Stimulated activated CD4-positive, alpha-beta T cell treated with anti-CD3 and anti-CD28 coated beads, TNF-alpha, amount 100 ng/mL, for 48 hours (primary cell): ENCODE measurements at regions not wholly inside any gene's neighbourhood (a gene's known extent, or its start where the extent isn't known, plus 50 kb on each side); places are given as distances from the start of the nearest gene placed in this dataset.
"Not testable (repeated sequence)": the region's sequence is repeated elsewhere in the genome, so short reads cannot be mapped to it uniquely, and the experiment has no call there.

Source experiments
- DNase-seq, 3 donors: peaks; one replicate each; pipeline ENCODE4 v3.0.0-alpha.2; 2020; ENCODE audit warnings: low read depth in 3 of 3

DNA sequence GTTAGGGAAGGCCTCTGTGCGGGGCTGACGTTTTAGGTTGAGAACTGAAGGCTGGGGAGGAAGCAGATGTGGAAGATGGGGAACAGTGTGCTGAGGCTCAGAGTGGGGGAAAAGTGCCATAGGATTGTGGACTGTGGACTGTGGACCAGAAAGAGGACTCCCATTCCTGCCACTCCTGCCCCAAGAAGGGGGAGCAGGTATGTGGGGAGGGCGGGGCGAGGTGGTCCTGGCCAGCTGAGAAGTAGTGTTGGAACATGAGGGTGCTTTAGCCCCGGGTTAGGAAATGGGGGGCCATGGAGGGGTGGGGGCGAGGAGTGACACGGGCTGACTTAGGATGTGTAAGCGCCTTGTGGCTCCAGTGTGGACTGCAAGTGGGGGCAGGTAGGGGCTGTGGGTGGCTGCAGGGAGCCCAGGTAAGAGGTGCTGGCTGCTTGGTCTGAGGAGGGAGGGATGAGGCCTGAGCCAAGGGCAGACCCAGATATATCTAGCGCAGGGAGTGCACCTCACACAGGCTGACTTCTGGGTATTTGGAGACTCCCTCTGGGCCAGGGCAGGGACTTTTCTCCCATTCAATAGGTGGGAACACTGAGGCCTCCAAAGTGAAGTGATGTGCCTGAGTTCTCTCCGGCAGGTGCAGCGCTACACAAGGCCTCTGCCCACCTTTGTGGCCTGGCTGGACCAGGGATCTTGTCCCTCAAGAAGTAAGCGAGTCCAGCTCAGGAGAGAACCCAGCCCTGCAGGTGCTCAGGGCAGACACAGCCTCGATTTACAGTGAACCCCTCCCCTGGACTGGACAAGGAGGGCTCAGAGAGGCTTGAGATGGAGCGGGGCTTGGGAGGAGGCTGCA is 76.6 kb upstream of the TOX2 start:
- DNase-seq = no peak

DNA sequence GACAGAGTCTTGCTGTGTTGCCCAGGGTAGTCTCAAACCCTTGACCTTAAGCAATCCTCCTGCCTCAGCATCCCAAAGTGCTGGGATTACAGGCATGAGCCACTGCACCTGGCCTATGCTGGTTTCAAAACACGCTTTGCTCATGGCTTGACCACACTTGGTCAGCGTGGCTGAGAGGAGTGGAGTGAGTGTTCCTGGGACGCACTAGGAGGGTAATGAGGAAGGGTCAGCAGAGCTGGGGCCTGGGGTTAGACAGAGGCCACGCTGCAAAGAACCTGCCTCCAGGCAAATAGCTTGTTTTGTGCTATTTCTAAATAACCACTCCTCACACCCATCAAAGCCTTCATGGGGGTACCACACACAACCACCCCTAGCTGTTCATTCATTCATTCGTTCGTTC is 77.9 kb upstream of the TOX2 start:
- no peak for DNase-seq

DNA sequence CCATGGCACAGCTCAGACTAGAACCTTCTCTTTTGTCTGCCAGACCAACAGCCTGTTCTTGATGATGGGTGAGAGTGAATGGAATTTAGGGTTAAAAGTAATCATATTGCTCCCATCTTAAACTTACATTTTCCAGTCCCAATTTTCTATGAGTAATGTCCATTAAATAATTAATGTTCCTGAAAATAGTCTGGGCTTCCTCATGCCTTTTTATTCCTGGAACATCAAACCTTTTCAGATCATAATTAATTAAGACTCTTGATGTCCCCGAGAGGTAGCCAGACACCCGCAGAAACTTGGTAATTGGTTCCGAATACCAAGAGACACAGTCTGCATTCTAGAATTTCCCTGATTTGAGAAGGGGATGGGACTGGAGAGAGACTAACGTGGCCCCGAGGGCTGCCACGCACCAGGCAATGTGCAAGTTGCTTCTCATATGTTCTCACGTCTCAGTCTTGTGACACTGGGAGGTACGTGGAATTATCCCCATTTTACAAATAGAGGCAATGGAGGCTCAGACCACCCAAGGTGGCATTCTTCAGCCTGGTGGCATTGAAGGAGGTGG is 78.6 kb upstream of the TOX2 start:
- no peak for DNase-seq

DNA sequence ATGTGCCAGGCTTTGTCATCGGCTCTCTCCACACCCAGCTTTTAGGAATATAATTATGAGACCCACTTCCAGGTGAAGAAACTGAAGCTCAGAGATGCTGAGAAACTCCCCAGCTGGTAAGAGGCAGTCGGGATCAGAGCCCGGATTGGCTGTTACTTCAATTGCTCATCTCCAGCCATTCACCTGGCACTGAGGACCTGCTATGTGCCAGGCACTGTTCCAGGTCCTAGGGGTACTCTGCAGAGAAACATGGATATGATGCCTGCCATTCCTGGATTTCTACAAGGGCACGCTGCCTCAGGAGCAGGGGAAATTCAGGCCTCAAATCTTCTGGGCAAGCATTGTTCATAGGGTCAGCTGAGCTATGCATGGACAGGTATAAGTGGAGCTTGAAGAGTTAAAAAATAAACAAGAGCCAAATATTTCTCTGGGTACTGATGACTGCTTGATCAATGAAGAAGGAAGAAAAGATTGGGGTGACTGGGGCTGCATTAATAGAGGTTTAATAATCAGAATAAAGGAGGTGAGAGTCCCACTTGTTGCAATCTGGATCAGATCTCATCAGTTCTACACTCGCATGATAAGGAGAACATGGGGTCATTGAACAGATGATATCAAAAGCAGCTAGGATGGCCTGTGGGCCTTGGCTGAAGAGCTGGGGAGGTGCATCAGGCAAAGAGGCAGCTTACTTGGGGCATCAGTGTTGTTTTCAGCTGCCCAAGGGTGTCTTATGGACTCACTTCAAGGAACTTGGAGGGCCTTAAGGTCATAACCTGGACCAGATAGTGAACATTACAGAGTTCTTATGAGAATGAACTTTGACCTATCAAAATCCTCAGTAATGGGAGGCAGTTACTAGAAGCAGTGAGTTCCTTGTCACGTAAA is 80.9 kb upstream of the TOX2 start:
- no peak for DNase-seq

DNA sequence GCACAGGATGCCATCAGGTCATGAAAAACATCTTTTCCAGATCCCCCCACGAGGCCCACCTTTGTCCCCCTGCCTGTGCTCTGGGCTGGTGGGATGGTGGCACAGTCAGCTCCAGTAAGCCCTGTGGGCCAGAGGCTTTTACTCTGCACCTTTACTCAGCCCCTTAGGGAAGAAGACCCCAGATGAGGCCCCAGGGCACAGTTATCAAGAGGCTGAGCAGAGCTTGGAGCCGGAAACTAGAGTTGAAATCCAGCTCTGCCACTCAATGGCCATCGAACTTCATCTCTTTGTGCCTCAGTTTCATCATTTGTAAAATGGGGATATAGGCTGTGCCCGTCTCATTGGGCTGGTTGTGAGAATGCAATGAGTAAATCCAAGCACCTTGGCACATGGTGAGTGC is 81.7 kb upstream of the TOX2 start:
- DNase-seq = no peak

DNA sequence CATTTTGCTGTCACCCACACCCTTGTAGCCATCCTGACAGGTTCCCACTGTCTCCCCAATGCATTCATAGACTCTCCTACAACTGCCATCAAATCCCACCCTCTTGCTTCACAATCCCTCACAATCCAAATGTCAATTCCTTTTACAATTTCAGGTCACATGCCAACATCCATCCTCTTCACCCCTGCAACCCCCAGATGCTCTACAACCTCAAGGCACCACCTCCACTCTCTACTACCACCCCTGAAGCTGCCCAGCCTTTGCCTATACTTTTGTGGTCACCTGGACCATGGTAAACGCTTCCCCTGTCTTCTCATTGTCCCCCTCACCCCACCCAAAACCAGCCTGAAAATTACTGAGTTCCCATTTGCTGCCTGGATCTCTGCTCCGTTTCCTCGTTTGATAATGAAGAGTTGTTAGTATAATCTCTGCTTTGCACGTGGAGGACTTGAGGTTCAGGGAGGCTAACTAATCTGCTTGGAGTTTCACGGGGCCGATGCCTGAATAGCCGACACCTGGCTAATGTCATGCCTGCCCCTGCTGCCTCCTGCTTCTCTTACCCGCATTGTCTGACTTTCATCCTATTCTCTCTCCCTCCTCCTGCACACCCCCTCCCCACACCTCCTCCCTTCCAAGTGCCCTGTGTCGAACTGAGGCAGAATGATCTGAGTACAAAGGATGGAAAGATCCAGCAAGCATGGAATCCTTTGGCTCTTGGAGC is 82.4 kb upstream of the TOX2 start:
- DNase-seq = no peak

DNA sequence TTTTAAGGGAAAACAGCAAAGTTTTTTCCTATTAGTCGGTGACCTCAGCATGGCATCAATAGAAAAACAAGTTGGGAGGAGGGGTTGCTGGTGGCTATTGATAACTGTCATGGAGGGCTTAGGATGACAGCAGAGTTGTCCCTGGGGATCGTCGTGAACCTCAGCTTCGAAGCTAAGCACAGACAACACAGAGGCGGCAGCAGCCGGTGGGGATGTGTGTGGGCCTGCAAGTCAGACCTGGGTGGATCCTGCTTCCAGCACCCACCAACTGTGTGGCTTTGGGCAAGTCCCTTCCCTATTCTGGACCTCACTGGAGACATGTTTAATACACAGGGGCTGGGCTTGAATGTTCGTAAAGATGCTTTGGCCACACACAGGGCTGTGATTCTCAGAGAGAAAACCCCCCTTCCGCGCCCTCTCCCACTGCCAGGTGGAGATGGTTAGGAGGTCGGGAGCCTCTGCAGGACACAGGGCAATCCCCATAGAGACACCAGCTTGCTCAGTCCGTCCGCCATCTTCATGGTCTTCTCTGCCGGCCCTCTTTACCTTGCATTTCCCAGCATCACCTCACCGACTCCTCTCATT is 83.1 kb upstream of the TOX2 start:
- DNase-seq = no peak

DNA sequence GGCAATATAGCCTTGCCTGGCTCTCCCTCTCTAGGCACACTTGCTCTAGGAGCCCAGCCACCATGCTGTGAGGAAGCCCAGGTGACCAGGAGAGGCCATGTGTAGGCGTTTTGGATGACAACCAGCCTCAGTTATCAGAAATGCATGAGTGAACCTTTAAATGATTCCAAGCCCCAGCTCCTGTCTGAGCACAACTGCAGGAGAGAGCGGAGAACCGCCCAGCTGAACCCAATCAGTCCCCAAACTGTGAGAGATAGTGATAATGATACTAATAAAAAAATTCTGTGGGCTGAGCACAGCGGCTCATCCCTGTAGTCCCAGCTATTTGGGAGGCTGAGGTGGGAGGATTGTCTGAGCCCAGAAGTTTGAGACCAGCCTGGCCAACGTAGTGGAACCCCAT is 83.8 kb upstream of the TOX2 start:
- DNase-seq = no peak

DNA sequence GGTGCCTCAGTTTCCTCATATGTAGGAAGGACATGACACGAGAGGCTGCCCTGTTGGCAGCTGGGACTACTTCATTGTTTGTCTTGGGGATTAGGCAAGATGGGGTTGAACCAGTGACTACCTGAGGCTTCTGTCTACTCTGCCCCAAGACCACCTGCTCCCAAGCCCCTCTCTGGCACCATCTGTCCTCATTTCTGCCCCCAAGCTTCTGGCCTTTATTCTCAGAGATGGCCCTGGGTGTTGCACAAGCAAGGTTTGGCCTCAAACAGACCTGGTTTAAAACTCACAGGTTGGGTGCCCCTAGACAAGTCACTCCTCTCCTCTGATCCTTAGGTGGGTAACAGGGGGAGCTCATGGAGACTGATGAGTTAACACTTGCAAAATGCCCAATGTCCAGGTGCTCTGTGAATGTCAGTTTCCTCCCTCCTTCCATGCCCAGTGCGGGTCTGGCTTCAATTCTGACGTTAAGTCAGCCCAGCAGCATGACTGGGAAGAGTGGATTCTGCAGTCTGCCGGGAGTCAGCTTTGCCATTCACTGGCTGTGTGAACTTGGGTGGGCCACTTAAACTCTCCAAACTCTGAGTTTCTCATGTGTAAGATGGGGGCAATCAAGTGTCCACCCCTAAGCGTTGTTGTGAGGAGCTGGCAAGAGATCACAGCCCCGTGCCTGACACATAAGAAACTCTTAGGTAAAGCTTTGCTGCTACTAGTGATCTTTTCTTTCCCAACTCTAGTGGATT is 84.5 kb upstream of the TOX2 start:
- DNase-seq = no peak

DNA sequence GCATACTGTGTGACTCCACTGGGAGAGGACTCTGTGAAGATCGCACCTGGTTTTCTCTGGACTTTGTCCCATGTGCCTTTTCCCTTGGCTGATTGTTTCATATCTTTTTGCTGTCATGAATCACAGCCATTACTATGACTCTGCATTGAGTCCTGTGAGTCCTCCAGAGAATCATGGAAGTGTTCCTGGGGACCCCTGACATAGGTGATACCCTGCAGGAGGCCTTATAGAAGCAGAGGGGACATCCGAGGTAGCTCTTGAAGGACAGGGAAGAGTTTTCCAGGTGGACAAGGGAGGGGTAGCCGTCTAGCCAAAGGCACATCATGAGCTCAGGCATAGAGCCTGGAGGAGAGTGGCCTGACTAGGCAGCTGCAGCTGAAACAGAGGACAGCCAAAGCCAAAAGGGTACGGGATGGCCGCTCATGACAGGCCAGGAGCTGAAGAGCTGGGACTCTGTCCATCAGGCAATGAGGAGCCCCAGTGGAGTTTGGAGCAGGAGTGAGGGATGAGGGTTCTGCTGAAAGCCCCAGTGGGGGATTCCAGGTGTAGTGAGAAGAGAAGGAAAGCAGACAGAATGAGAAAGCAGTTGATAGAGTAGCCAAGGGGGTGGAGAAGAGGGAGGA is 86.6 kb upstream of the TOX2 start:
- no peak for DNase-seq

DNA sequence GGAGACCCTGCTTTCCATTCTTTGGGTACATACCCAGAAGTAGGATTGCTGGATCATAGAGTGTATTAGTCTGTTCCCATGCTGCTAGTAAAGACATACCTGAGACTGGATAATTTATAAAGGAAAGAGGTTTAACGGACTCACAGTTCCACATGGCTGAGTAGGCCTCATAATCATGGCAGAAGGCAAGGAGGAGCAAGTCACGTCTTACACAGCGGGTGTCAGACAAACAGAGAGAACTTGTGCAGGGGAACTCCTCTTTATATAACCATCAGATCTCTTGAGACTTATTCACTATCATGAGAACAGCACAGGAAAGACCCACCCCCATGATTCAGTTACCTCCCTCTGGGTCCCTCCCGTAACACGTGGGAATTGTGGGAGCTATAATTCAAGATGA is 87.7 kb upstream of the TOX2 start:
- not testable (repeated sequence) for DNase-seq

DNA sequence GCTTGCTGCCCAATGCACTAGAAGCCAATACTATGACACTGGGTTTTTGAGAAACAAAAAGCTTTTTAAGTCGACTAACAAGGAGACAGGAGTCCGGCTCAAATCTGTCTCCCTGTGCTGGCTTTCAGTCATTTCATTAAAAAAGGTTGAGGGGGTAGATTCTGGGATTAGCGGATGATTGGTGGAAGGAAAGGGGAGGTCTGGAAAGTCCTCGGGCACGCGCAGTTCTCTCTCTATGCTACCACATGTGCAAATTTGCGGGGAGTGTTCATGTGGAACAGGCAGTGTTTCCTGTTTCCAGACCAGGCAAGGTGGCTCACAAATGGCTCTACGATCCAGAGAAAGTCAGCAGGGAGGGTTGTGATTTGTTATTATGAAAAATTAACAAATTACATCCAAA is 89.1 kb upstream of the TOX2 start:
- DNase-seq = no peak

DNA sequence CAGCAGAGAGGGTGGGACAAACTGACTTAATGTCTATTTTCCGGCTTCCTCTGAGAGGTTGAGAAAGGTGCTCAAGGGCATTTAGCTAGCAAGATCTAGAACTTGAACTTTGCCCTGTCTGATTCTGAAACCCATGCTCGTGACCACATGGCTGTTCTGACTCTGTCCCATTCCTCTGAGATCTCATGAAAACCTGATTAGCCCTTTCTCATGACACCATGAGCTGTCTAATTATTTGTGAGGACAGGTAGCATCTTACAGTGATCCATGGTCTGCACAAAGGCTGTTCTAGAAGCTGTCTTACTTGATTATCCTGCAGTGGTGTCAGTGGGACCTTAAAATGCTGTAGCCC is 89.6 kb upstream of the TOX2 start:
- DNase-seq = no peak

DNA sequence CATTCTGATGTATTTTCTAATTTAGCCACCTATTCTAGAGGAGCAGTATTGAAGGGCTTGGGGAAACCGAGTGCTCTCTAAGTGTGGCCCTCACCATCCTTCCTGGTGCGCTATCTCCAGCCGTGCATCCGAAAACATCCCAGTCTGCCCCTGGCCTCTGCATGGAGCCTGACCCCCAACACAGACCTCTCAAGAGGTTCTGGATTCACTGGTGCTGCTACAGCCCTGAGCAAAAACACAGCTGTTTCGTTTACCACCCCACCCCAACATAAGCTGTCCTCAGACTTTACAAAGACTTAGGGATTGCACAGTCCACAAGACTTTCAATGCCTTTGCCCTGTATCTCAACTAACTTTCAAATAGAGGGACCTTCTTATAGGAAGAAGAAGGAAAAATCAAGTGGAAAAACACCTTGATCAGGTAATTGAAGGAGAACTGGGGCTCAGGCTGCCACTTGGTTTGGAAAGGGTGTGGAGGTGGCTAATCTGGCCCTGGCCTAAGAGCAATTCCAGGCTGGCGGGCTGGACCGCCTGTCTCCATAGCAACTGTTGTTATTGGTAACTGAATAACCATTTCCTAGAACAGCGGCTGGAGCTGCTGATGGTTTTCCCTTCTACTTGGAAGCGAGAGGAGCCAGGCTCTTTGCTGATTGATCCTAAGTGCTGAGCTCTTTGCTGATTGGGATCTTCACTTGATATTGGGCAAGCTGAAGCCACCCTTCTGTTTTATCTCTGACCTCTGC is 90.2 kb upstream of the TOX2 start:
- DNase-seq = no peak

DNA sequence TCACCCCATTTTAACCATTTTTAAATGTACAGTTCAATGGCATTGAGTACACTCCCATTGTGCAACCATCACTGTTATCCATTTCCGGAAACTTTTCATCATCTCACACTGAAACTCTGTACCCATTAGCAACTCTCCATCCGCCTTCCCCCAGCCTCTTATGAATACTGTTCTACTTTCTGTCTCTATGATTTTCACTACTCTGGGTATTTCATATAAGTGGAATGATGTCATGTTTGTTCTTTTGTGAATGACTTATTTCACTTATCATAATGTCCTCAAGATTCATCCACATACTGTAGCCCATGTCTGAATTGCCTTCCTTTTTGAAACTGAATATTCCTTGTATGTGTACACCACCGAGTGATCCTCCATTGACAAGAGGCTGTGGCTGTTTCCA is 92.9 kb upstream of the TOX2 start:
- peak in 2 of 3 donors; percentile 20 to 27 for DNase-seq

DNA sequence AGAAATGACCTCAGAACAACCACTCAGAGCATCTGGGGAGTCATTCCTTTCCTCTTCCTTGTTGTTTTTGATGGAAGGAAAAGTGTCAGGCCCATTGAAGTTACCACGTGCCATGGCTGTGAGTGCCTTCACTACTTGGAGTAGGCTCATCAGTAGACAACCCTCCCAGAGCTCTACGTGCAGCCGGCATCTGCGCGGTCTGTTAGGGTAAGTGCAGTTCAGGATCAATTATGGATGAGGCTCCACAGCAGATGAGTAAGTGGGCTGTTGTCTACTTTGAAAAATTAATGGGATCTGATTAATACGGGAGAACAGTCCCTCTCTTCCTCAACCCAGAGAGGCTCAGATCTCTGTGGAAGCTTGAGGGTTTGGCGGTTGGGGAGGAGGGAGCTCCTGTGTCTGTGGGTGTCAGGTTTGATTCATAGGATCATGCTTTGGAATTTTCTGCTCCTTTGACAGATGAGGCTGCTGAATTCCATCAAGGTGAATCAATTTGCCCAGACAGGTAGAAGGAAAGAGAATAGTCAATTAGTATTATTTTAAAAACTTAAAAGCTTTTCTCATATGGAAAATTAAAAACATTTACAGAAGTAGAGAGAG is 93.8 kb upstream of the TOX2 start:
- no peak for DNase-seq

DNA sequence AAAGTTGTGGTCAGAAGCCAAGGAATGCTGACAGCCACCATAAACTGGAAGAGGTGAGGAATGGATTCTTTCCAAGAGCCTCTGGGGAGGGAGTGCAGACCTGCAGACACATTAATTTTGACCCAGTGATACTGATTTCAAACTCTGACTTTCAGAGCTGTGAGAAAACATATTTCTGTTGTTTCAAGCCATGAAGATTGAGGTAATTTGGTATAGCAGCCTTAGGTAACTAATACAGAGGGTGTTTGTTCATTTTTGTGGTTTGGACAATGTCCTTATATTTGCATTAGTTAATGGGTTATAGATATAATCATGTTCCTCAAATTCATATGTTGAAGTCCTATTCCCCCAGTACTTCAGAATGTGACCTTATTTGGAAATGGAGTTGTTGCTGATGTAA is 85.4 kb upstream of the GTSF1L start:
- DNase-seq = no peak

DNA sequence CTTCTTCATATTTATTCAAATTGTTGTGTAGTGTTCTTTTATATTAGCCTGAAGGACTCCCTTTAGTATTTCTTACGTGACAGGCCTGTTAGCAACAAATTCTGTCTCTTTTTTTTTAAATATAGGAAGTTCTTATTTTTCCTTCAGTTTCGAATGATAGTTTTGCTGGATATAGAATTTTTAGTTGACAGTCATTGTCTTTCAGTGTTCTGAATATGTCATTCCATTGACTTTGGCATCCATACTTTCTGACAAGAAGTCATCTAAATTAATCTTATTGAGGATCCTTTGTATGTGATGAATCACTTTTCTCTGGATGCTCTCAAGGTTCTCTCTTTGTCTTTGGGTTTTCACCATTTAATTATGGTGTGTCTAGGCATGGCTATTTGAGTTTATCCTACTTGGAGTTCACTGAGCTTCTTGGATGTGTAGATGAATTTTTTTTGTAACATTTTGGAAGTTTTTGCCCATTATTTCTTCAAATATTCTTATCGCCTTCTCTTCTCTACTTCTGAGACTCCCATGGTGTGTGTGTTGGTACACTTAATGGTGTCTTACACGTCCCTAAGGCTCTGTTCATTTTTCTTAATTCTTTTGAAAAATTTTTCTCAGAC is 82.5 kb upstream of the GTSF1L start:
- DNase-seq = no peak

DNA sequence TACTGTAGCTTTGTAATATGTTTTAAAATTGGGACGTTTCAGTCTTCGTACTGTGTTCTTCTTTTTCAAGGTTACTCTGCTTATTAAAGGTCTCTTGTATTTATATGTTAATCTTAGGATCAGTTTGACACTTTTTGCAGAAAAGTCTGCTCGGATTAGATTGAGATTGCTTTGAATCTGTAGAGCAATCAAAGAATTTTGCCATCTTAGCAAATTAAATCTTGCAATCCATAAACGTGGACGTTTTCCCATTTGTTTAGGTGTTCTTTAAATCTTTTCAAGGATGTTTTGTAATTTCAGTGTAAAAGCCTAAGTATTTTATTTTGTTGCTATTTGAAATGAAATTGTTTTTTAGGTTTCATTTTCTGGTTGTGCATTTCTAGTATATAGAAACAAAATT is 78.0 kb upstream of the GTSF1L start:
- DNase-seq = no peak
